H1 (cell line): ENCODE measurements at regions not wholly inside any gene's neighbourhood (a gene's known extent, or its start where the extent isn't known, plus 50 kb on each side); places are given as distances from the start of the nearest gene placed in this dataset.

Source experiments
- CTCF ChIA-PET: fragments of 300-600 bp; sonication (Branson Sonifier 250); formaldehyde crosslinking; loops from one replicate; lab custom pipeline; 2021; ENCODE audit not compliant: partially characterized antibody; lab: Charles Lee
- POLR2A ChIA-PET: fragments of 300-600 bp; sonication (Branson Sonifier 250); formaldehyde crosslinking; loops from one replicate; lab custom pipeline; 2021; ENCODE audit warnings: inconsistent platforms; ENCODE audit not compliant: partially characterized antibody; lab: Charles Lee
- DNase-seq, 2 experiments: peaks; one replicate each; pipeline versions ENCODE4 v3.0.0 to v3.0.0-alpha.2; 2010 to 2022; ENCODE audit warnings: low spot score in 2 of 2, low read depth in 1 of 2, mixed read lengths in 1 of 2
- FAIRE-seq: peaks from 2 replicates; lab custom pipeline; 2011; peaks lifted over from hg19 to GRCh38; lab: Jason Lieb, UNC
- H2AFZ ChIP-seq: 2 replicates; pipeline ENCODE4 v1.8.1; 2012; ENCODE audit warnings: low read length, inconsistent platforms
- H2AK5ac ChIP-seq: 2 replicates; pipeline ENCODE4 v1.6.1; 2013; ENCODE audit warnings: low read depth, low read length
- H2BK120ac ChIP-seq: replicated peaks from 2 replicates; pipeline ENCODE3; 2013; ENCODE audit warnings: low read depth, low read length, inconsistent platforms
- H2BK12ac ChIP-seq: 2 replicates; pipeline ENCODE4 v1.6.1; 2013; ENCODE audit warnings: low read depth, low read length
- H2BK15ac ChIP-seq: 2 replicates; pipeline ENCODE4 v1.6.1; 2013; ENCODE audit warnings: low read length
- H2BK20ac ChIP-seq: 2 replicates; pipeline ENCODE4 v1.6.1; 2013; ENCODE audit warnings: low read length
- H2BK5ac ChIP-seq: 2 replicates; pipeline ENCODE4 v1.6.1; 2013; ENCODE audit warnings: low read depth, low read length
- H3K14ac ChIP-seq: 2 replicates; pipeline ENCODE4 v1.6.1; 2013; ENCODE audit warnings: inconsistent platforms; ENCODE audit not compliant: insufficient read length
- H3K18ac ChIP-seq: 2 replicates; pipeline ENCODE4 v1.6.1; 2013; ENCODE audit warnings: low read length; ENCODE audit errors: extremely low read depth
- H3K23ac ChIP-seq: 2 replicates; pipeline ENCODE4 v1.6.1; 2013; ENCODE audit warnings: inconsistent platforms; ENCODE audit not compliant: insufficient read length
- H3K23me2 ChIP-seq: 2 replicates; pipeline ENCODE4 v1.6.1; 2013; ENCODE audit warnings: low read depth, low read length
- H3K27ac ChIP-seq: 2 replicates; pipeline ENCODE4 v1.6.1; 2011; ENCODE audit warnings: low read depth, low read length, inconsistent platforms
- H3K27me3 ChIP-seq, 4 experiments: replicated peaks in 1 of 4; 1 replicate in 1 of 4; 2 replicates in 3 of 4; pipeline versions ENCODE4 v1.6.1 to v1.8.1; 2011 to 2013; ENCODE audit warnings: low read length in 3 of 4, mild to moderate bottlenecking in 3 of 4, inconsistent platforms in 2 of 4, mixed read lengths in 2 of 4, moderate library complexity in 1 of 4; ENCODE audit not compliant: control insufficient read depth in 3 of 4, insufficient read depth in 3 of 4; ENCODE audit errors: extremely low read depth in 1 of 4
- H3K36me3 ChIP-seq, 4 experiments: 2 replicates each; pipeline versions ENCODE4 v1.6.1 to v1.8.1; 2011 to 2013; ENCODE audit warnings: mild to moderate bottlenecking in 4 of 4, low read length in 3 of 4, moderate library complexity in 2 of 4, control low read depth in 1 of 4, inconsistent platforms in 1 of 4; ENCODE audit not compliant: insufficient read depth in 4 of 4, control insufficient read depth in 2 of 4
- H3K4ac ChIP-seq: replicated peaks from 2 replicates; pipeline ENCODE3; 2013; ENCODE audit warnings: low read length, low read depth, mixed read lengths, inconsistent platforms; ENCODE audit not compliant: insufficient read length
- H3K4me1 ChIP-seq, 4 experiments: replicated peaks in 1 of 4; 1 replicate in 1 of 4; 2 replicates in 3 of 4; pipeline versions ENCODE4 v1.6.1 to v1.8.1; 2011 to 2013; ENCODE audit warnings: low read length in 3 of 4, inconsistent platforms in 2 of 4, mixed read lengths in 1 of 4; ENCODE audit not compliant: insufficient read depth in 4 of 4, control insufficient read depth in 3 of 4
- H3K4me2 ChIP-seq, 2 experiments: 2 replicates each; pipeline versions ENCODE4 v1.6.1 to v1.8.1; 2011 to 2013; ENCODE audit warnings: low read depth in 2 of 2, low read length in 2 of 2, control low read depth in 1 of 2, inconsistent platforms in 1 of 2, mild to moderate bottlenecking in 1 of 2; ENCODE audit not compliant: insufficient read depth in 1 of 2
- H3K4me3 ChIP-seq, 4 experiments: fragments of 200-600, 300-600 bp in 1 of 4; sonication (generic), shearing (Covaris generic), sonication (Bioruptor Twin) in 1 of 4; 2 replicates each; pipeline versions ENCODE4 v1.5.1 to v1.8.1; 2011 to 2016; ENCODE audit warnings: low read length in 4 of 4, low read depth in 3 of 4, control low read depth in 2 of 4, inconsistent platforms in 2 of 4, mild to moderate bottlenecking in 2 of 4, mixed read lengths in 1 of 4, moderate library complexity in 1 of 4; ENCODE audit not compliant: insufficient read depth in 2 of 4; ENCODE audit errors: extremely low read depth in 1 of 4
- H3K56ac ChIP-seq: replicated peaks from 2 replicates; pipeline ENCODE3; 2013; ENCODE audit warnings: low read depth, mild to moderate bottlenecking, mixed read lengths, low read length, inconsistent platforms; ENCODE audit not compliant: insufficient read length
- H3K79me1 ChIP-seq: 2 replicates; pipeline ENCODE4 v1.6.1; 2013; ENCODE audit warnings: low read depth, low read length, control low read depth
- H3K79me2 ChIP-seq, 2 experiments: 2 replicates each; pipeline versions ENCODE4 v1.6.1 to v1.8.1; 2012 to 2013; ENCODE audit warnings: low read length in 2 of 2, mild to moderate bottlenecking in 2 of 2, inconsistent platforms in 1 of 2; ENCODE audit not compliant: insufficient read depth in 2 of 2, control insufficient read depth in 1 of 2
- H3K9ac ChIP-seq, 4 experiments: replicated peaks in 1 of 4; 1 replicate in 1 of 4; 2 replicates in 3 of 4; pipeline versions ENCODE4 v1.6.1 to v1.8.1; 2011 to 2013; ENCODE audit warnings: low read depth in 3 of 4, low read length in 3 of 4, control low read depth in 2 of 4, mild to moderate bottlenecking in 2 of 4, moderate library complexity in 2 of 4, inconsistent platforms in 1 of 4; ENCODE audit errors: extremely low read depth in 1 of 4
- H3K9me3 ChIP-seq, 2 experiments: 2 replicates each; pipeline versions ENCODE4 v1.6.1 to v1.8.1; 2012 to 2013; ENCODE audit warnings: mild to moderate bottlenecking in 2 of 2, moderate library complexity in 2 of 2, control low read depth in 1 of 2, inconsistent platforms in 1 of 2, low read depth in 1 of 2, low read length in 1 of 2, mixed read lengths in 1 of 2; ENCODE audit not compliant: insufficient read depth in 2 of 2
- H4K20me1 ChIP-seq, 2 experiments: replicated peaks in 1 of 2; 2 replicates each; pipeline versions ENCODE3 to v1.8.1; 2011 to 2013; ENCODE audit warnings: inconsistent platforms in 2 of 2, low read length in 2 of 2, mild to moderate bottlenecking in 1 of 2; ENCODE audit not compliant: insufficient read depth in 2 of 2, control insufficient read depth in 1 of 2
- H4K5ac ChIP-seq: 2 replicates; pipeline ENCODE4 v1.6.1; 2013; ENCODE audit warnings: low read length, low read depth, mixed read lengths, inconsistent platforms; ENCODE audit not compliant: insufficient read length
- H4K8ac ChIP-seq: 2 replicates; pipeline ENCODE4 v1.8.0; 2013; ENCODE audit warnings: mild to moderate bottlenecking, moderate library complexity, low read length, inconsistent platforms; ENCODE audit not compliant: insufficient read depth; ENCODE audit errors: extremely low read depth
- H4K91ac ChIP-seq: replicated peaks from 2 replicates; pipeline ENCODE3; 2013; ENCODE audit warnings: low read length, mixed read lengths, inconsistent platforms; ENCODE audit not compliant: insufficient read length
- BRCA1 ChIP-seq: IDR thresholded peaks from 2 replicates; pipeline ENCODE4 v1.6.1; 2012; ENCODE audit warnings: low read depth, low read length, improper control_type of control experiment
- FOSL1 ChIP-seq: IDR thresholded peaks from 2 replicates; pipeline ENCODE4 v1.6.1; 2011; ENCODE audit warnings: mild to moderate bottlenecking, low read depth, low read length, moderate library complexity; ENCODE audit not compliant: insufficient read depth
- HDAC6 ChIP-seq: IDR thresholded peaks from one replicate; pipeline ENCODE4 v1.7.1; 2012; ENCODE audit warnings: low read depth, mild to moderate bottlenecking, inconsistent platforms, low read length, moderate library complexity
- MAFK ChIP-seq: IDR thresholded peaks from 2 replicates; pipeline ENCODE4 v1.6.1; 2012; ENCODE audit warnings: low read depth, mild to moderate bottlenecking, improper control_type of control experiment, low read length
- ZNF274 ChIP-seq: IDR thresholded peaks from 2 replicates; pipeline ENCODE4 v1.7.0; 2012; ENCODE audit warnings: low read length, borderline replicate concordance; ENCODE audit errors: extremely low read depth
- WGBS, 2 experiments: shearing (Covaris generic) in 1 of 2; methylation state at CpG; one replicate each; pipeline versions ENCODE4 v1.1.6 to v1.1.7; 2013 to 2015; ENCODE audit warnings: low lambda C conversion rate in 2 of 2, mixed read lengths in 2 of 2, inconsistent platforms in 1 of 2, low coverage in 1 of 2, missing lambda C conversion rate in 1 of 2; ENCODE audit not compliant: insufficient replicate concordance in 2 of 2, insufficient coverage in 1 of 2, insufficient read length in 1 of 2; ENCODE audit errors: extremely low coverage in 1 of 2, missing lambda C conversion rate in 1 of 2; 5-methylcytosine and 5-hydroxymethylcytosine counted together
- TF ChIP-seq, protein P1 (sequence below): IDR thresholded peaks from 2 replicates; pipeline ENCODE4 v1.6.1; 2012; ENCODE audit warnings: low read length, inconsistent platforms

DNA sequence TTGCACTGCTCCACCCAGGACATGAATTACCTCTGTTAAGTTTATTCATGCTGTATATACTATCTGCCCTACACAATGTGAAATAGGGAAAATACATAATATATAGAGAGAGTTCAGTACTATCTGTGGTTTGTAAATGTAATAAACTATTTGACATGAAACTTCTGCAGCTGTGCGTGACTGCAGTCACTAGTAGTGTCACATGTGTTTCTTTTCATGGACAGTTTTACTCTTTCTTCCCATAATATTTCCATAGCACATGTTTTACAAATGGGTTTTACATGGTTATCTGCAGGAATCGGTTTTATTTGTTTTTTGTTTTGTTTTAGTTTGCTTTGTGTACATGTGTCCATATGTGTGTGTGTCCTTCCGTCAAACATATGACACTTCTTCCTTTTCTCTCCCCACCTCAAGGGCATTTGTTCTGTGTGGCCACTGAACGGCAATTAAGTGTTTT lies 1644.1 kb upstream of the FLRT2 start:
- no peaks in the 10 kb centered on the region; the same call in 1 of the 2 replicates for H3K23me2 ChIP-seq
- H2BK20ac ChIP-seq: no peak overlapping the region
- H3K56ac ChIP-seq: no peak overlapping the region
- H3K9me3 ChIP-seq: no peaks in the 10 kb centered on the region
- H3K27ac ChIP-seq: no peak overlapping the region
- no peak overlapping the region for H3K9ac ChIP-seq
- H3K4me3 ChIP-seq: no peak overlapping the region
- TF ChIP-seq, protein P1, sequence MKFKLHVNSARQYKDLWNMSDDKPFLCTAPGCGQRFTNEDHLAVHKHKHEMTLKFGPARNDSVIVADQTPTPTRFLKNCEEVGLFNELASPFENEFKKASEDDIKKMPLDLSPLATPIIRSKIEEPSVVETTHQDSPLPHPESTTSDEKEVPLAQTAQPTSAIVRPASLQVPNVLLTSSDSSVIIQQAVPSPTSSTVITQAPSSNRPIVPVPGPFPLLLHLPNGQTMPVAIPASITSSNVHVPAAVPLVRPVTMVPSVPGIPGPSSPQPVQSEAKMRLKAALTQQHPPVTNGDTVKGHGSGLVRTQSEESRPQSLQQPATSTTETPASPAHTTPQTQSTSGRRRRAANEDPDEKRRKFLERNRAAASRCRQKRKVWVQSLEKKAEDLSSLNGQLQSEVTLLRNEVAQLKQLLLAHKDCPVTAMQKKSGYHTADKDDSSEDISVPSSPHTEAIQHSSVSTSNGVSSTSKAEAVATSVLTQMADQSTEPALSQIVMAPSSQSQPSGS: no peak
- TF ChIP-seq ZNF274: no peak
- TF ChIP-seq FOSL1: no peak
- TF ChIP-seq MAFK: no peak
- no peak for TF ChIP-seq BRCA1
- no peak for TF ChIP-seq HDAC6
- no peaks in the 10 kb centered on the region for H3K79me2 ChIP-seq
- no peak for FAIRE-seq
- H4K91ac ChIP-seq: no peak overlapping the region
- no peak overlapping the region for H3K14ac ChIP-seq
- no peak overlapping the region for H3K23ac ChIP-seq
- H2BK12ac ChIP-seq: no peak overlapping the region
- no peak overlapping the region for H2BK5ac ChIP-seq
- no peaks in the 10 kb centered on the region for H3K27me3 ChIP-seq
- H4K20me1 ChIP-seq: no peaks in the 10 kb centered on the region
- POLR2A ChIA-PET: no interaction called here
- CTCF ChIA-PET: interaction anchor here (0.6 kb wide), 1 partner anchor 707 kb away, joined by 3 read pairs; no protein-coding TSS in a partner anchor
- H3K4ac ChIP-seq: no peak overlapping the region
- H3K18ac ChIP-seq: no peak overlapping the region
- no peak overlapping the region for H4K8ac ChIP-seq
- H3K4me1 ChIP-seq: no peaks in the 10 kb centered on the region
- H3K79me1 ChIP-seq: no peaks in the 10 kb centered on the region
- no peak overlapping the region for H3K4me2 ChIP-seq
- 98% methylated on average over 3 of the region's 4 CpGs; no CpG with 5 or more reads in 1 of the 2 experiments for WGBS, 2 experiments
- no peak overlapping the region for H2AK5ac ChIP-seq
- no peak for DNase-seq
- H2AFZ ChIP-seq: no peak overlapping the region
- H3K36me3 ChIP-seq: no peaks in the 10 kb centered on the region
- H2BK120ac ChIP-seq: no peak overlapping the region
- H2BK15ac ChIP-seq: no peak overlapping the region
- H4K5ac ChIP-seq: no peak overlapping the region
